H1 (cell line): ENCODE measurements at regions not wholly inside any gene's neighbourhood (a gene's known extent, or its start where the extent isn't known, plus 50 kb on each side); places are given as distances from the start of the nearest gene placed in this dataset.

Experiments used
- CTCF ChIA-PET: fragments of 300-600 bp; sonication (Branson Sonifier 250); formaldehyde crosslinking; loops from one replicate; lab custom pipeline; 2021; ENCODE audit not compliant: partially characterized antibody; lab: Charles Lee
- POLR2A ChIA-PET: fragments of 300-600 bp; sonication (Branson Sonifier 250); formaldehyde crosslinking; loops from one replicate; lab custom pipeline; 2021; ENCODE audit warnings: inconsistent platforms; ENCODE audit not compliant: partially characterized antibody; lab: Charles Lee
- DNase-seq, 2 experiments: peaks; one replicate each; pipeline versions ENCODE4 v3.0.0 to v3.0.0-alpha.2; 2010 to 2022; ENCODE audit warnings: low spot score in 2 of 2, low read depth in 1 of 2, mixed read lengths in 1 of 2
- FAIRE-seq: peaks from 2 replicates; lab custom pipeline; 2011; peaks lifted over from hg19 to GRCh38; lab: Jason Lieb, UNC
- H2AFZ ChIP-seq: 2 replicates; pipeline ENCODE4 v1.8.1; 2012; ENCODE audit warnings: low read length, inconsistent platforms
- H2AK5ac ChIP-seq: 2 replicates; pipeline ENCODE4 v1.6.1; 2013; ENCODE audit warnings: low read depth, low read length
- H2BK120ac ChIP-seq: replicated peaks from 2 replicates; pipeline ENCODE3; 2013; ENCODE audit warnings: low read depth, low read length, inconsistent platforms
- H2BK12ac ChIP-seq: 2 replicates; pipeline ENCODE4 v1.6.1; 2013; ENCODE audit warnings: low read depth, low read length
- H2BK15ac ChIP-seq: 2 replicates; pipeline ENCODE4 v1.6.1; 2013; ENCODE audit warnings: low read length
- H2BK20ac ChIP-seq: 2 replicates; pipeline ENCODE4 v1.6.1; 2013; ENCODE audit warnings: low read length
- H2BK5ac ChIP-seq: 2 replicates; pipeline ENCODE4 v1.6.1; 2013; ENCODE audit warnings: low read depth, low read length
- H3K14ac ChIP-seq: 2 replicates; pipeline ENCODE4 v1.6.1; 2013; ENCODE audit warnings: inconsistent platforms; ENCODE audit not compliant: insufficient read length
- H3K18ac ChIP-seq: 2 replicates; pipeline ENCODE4 v1.6.1; 2013; ENCODE audit warnings: low read length; ENCODE audit errors: extremely low read depth
- H3K23ac ChIP-seq: 2 replicates; pipeline ENCODE4 v1.6.1; 2013; ENCODE audit warnings: inconsistent platforms; ENCODE audit not compliant: insufficient read length
- H3K23me2 ChIP-seq: 2 replicates; pipeline ENCODE4 v1.6.1; 2013; ENCODE audit warnings: low read depth, low read length
- H3K27ac ChIP-seq: 2 replicates; pipeline ENCODE4 v1.6.1; 2011; ENCODE audit warnings: low read depth, low read length, inconsistent platforms
- H3K27me3 ChIP-seq, 4 experiments: replicated peaks in 1 of 4; 1 replicate in 1 of 4; 2 replicates in 3 of 4; pipeline versions ENCODE4 v1.6.1 to v1.8.1; 2011 to 2013; ENCODE audit warnings: low read length in 3 of 4, mild to moderate bottlenecking in 3 of 4, inconsistent platforms in 2 of 4, mixed read lengths in 2 of 4, moderate library complexity in 1 of 4; ENCODE audit not compliant: control insufficient read depth in 3 of 4, insufficient read depth in 3 of 4; ENCODE audit errors: extremely low read depth in 1 of 4
- H3K36me3 ChIP-seq, 4 experiments: 2 replicates each; pipeline versions ENCODE4 v1.6.1 to v1.8.1; 2011 to 2013; ENCODE audit warnings: mild to moderate bottlenecking in 4 of 4, low read length in 3 of 4, moderate library complexity in 2 of 4, control low read depth in 1 of 4, inconsistent platforms in 1 of 4; ENCODE audit not compliant: insufficient read depth in 4 of 4, control insufficient read depth in 2 of 4
- H3K4ac ChIP-seq: replicated peaks from 2 replicates; pipeline ENCODE3; 2013; ENCODE audit warnings: low read length, low read depth, mixed read lengths, inconsistent platforms; ENCODE audit not compliant: insufficient read length
- H3K4me1 ChIP-seq, 4 experiments: replicated peaks in 1 of 4; 1 replicate in 1 of 4; 2 replicates in 3 of 4; pipeline versions ENCODE4 v1.6.1 to v1.8.1; 2011 to 2013; ENCODE audit warnings: low read length in 3 of 4, inconsistent platforms in 2 of 4, mixed read lengths in 1 of 4; ENCODE audit not compliant: insufficient read depth in 4 of 4, control insufficient read depth in 3 of 4
- H3K4me2 ChIP-seq, 2 experiments: 2 replicates each; pipeline versions ENCODE4 v1.6.1 to v1.8.1; 2011 to 2013; ENCODE audit warnings: low read depth in 2 of 2, low read length in 2 of 2, control low read depth in 1 of 2, inconsistent platforms in 1 of 2, mild to moderate bottlenecking in 1 of 2; ENCODE audit not compliant: insufficient read depth in 1 of 2
- H3K4me3 ChIP-seq, 4 experiments: fragments of 200-600, 300-600 bp in 1 of 4; sonication (generic), shearing (Covaris generic), sonication (Bioruptor Twin) in 1 of 4; 2 replicates each; pipeline versions ENCODE4 v1.5.1 to v1.8.1; 2011 to 2016; ENCODE audit warnings: low read length in 4 of 4, low read depth in 3 of 4, control low read depth in 2 of 4, inconsistent platforms in 2 of 4, mild to moderate bottlenecking in 2 of 4, mixed read lengths in 1 of 4, moderate library complexity in 1 of 4; ENCODE audit not compliant: insufficient read depth in 2 of 4; ENCODE audit errors: extremely low read depth in 1 of 4
- H3K56ac ChIP-seq: replicated peaks from 2 replicates; pipeline ENCODE3; 2013; ENCODE audit warnings: low read depth, mild to moderate bottlenecking, mixed read lengths, low read length, inconsistent platforms; ENCODE audit not compliant: insufficient read length
- H3K79me1 ChIP-seq: 2 replicates; pipeline ENCODE4 v1.6.1; 2013; ENCODE audit warnings: low read depth, low read length, control low read depth
- H3K79me2 ChIP-seq, 2 experiments: 2 replicates each; pipeline versions ENCODE4 v1.6.1 to v1.8.1; 2012 to 2013; ENCODE audit warnings: low read length in 2 of 2, mild to moderate bottlenecking in 2 of 2, inconsistent platforms in 1 of 2; ENCODE audit not compliant: insufficient read depth in 2 of 2, control insufficient read depth in 1 of 2
- H3K9ac ChIP-seq, 4 experiments: replicated peaks in 1 of 4; 1 replicate in 1 of 4; 2 replicates in 3 of 4; pipeline versions ENCODE4 v1.6.1 to v1.8.1; 2011 to 2013; ENCODE audit warnings: low read depth in 3 of 4, low read length in 3 of 4, control low read depth in 2 of 4, mild to moderate bottlenecking in 2 of 4, moderate library complexity in 2 of 4, inconsistent platforms in 1 of 4; ENCODE audit errors: extremely low read depth in 1 of 4
- H3K9me3 ChIP-seq, 2 experiments: 2 replicates each; pipeline versions ENCODE4 v1.6.1 to v1.8.1; 2012 to 2013; ENCODE audit warnings: mild to moderate bottlenecking in 2 of 2, moderate library complexity in 2 of 2, control low read depth in 1 of 2, inconsistent platforms in 1 of 2, low read depth in 1 of 2, low read length in 1 of 2, mixed read lengths in 1 of 2; ENCODE audit not compliant: insufficient read depth in 2 of 2
- H4K20me1 ChIP-seq, 2 experiments: replicated peaks in 1 of 2; 2 replicates each; pipeline versions ENCODE3 to v1.8.1; 2011 to 2013; ENCODE audit warnings: inconsistent platforms in 2 of 2, low read length in 2 of 2, mild to moderate bottlenecking in 1 of 2; ENCODE audit not compliant: insufficient read depth in 2 of 2, control insufficient read depth in 1 of 2
- H4K5ac ChIP-seq: 2 replicates; pipeline ENCODE4 v1.6.1; 2013; ENCODE audit warnings: low read length, low read depth, mixed read lengths, inconsistent platforms; ENCODE audit not compliant: insufficient read length
- H4K8ac ChIP-seq: 2 replicates; pipeline ENCODE4 v1.8.0; 2013; ENCODE audit warnings: mild to moderate bottlenecking, moderate library complexity, low read length, inconsistent platforms; ENCODE audit not compliant: insufficient read depth; ENCODE audit errors: extremely low read depth
- H4K91ac ChIP-seq: replicated peaks from 2 replicates; pipeline ENCODE3; 2013; ENCODE audit warnings: low read length, mixed read lengths, inconsistent platforms; ENCODE audit not compliant: insufficient read length
- ATF2 ChIP-seq: IDR thresholded peaks from 2 replicates; pipeline ENCODE4 v1.6.1; 2012; ENCODE audit warnings: low read length, inconsistent platforms
- CBX5 ChIP-seq: fragments of 300-800, 300-1000 bp; sonication (generic); IDR thresholded peaks from 2 replicates; pipeline ENCODE4 v1.7.1; 2016; ENCODE audit warnings: antibody characterized with exemption, low read length, low read depth
- CTBP2 ChIP-seq: IDR thresholded peaks from 2 replicates; pipeline ENCODE4 v1.7.0; 2011; ENCODE audit warnings: borderline replicate concordance, mild to moderate bottlenecking, moderate library complexity, mixed read lengths, low read length; ENCODE audit not compliant: insufficient read depth, insufficient read length
- CTCF ChIP-seq, 3 experiments: IDR thresholded peaks; 1 replicate in 2 of 3; 2 replicates in 1 of 3; pipeline versions ENCODE4 v1.5.1 to v1.6.1; 2011; ENCODE audit warnings: low read length in 3 of 3, mild to moderate bottlenecking in 3 of 3, inconsistent platforms in 2 of 3, low read depth in 1 of 3, moderate library complexity in 1 of 3; ENCODE audit not compliant: insufficient read depth in 1 of 3; ENCODE audit errors: control extremely low read depth in 1 of 3
- HDAC2 ChIP-seq, 2 experiments: fragments of 300-600 bp in 1 of 2; sonication (generic) in 1 of 2; IDR thresholded peaks; 2 replicates each; pipeline ENCODE4 v1.6.1; 2011 to 2012; ENCODE audit warnings: low read depth in 2 of 2, low read length in 2 of 2, mild to moderate bottlenecking in 2 of 2, moderate library complexity in 2 of 2, borderline replicate concordance in 1 of 2, inconsistent platforms in 1 of 2
- JUND ChIP-seq: IDR thresholded peaks from 2 replicates; pipeline ENCODE4 v1.6.1; 2011; ENCODE audit warnings: mild to moderate bottlenecking, improper control_type of control experiment, low read length
- NANOG ChIP-seq: IDR thresholded peaks from 2 replicates; pipeline ENCODE4 v1.6.1; 2011; ENCODE audit warnings: low read length, low read depth, mild to moderate bottlenecking, inconsistent platforms; ENCODE audit not compliant: insufficient read depth, poor library complexity, severe bottlenecking
- SP4 ChIP-seq: IDR thresholded peaks from 2 replicates; pipeline ENCODE4 v1.6.1; 2012; ENCODE audit warnings: low read length, inconsistent platforms
- TBP ChIP-seq: IDR thresholded peaks from 2 replicates; pipeline ENCODE4 v1.6.1; 2011; ENCODE audit warnings: low read depth, low read length, improper control_type of control experiment
- WGBS, 2 experiments: shearing (Covaris generic) in 1 of 2; methylation state at CpG; one replicate each; pipeline versions ENCODE4 v1.1.6 to v1.1.7; 2013 to 2015; ENCODE audit warnings: low lambda C conversion rate in 2 of 2, mixed read lengths in 2 of 2, inconsistent platforms in 1 of 2, low coverage in 1 of 2, missing lambda C conversion rate in 1 of 2; ENCODE audit not compliant: insufficient replicate concordance in 2 of 2, insufficient coverage in 1 of 2, insufficient read length in 1 of 2; ENCODE audit errors: extremely low coverage in 1 of 2, missing lambda C conversion rate in 1 of 2; 5-methylcytosine and 5-hydroxymethylcytosine counted together

- H2BK15ac ChIP-seq: no peak overlapping the region
- H3K23ac ChIP-seq: no peak overlapping the region
- no peaks in the 10 kb centered on the region; the same call in 1 of the 2 replicates for H3K23me2 ChIP-seq
- H3K9me3 ChIP-seq: peaks cover 0 to 4% of the 10 kb centered on the region in 2 experiments; a peak in 1 of 4 replicates
- peak overlapping the region; percentile 36; the same call in 1 of the 2 replicates for H4K8ac ChIP-seq
- no peak overlapping the region for H3K4ac ChIP-seq
- peaks cover 4% of the 10 kb centered on the region; the same call in 1 of the 2 replicates for H3K79me1 ChIP-seq
- H3K14ac ChIP-seq: no peak overlapping the region
- H3K27me3 ChIP-seq: no peaks in the 10 kb centered on the region
- no peaks in the 10 kb centered on the region for H4K20me1 ChIP-seq
- ChIA-PET CTCF (interaction anchor here (0.5 to 1.2 kb wide), 2 partner anchors 27 to 573 kb away, joined by 3 read pairs; no protein-coding TSS in a partner anchor), POLR2A (no interaction called here)
- H3K4me2 ChIP-seq: no peak overlapping the region
- H3K4me1 ChIP-seq: peaks cover 1 to 4% (median 3%) of the 10 kb centered on the region in 4 experiments; a peak in 4 of 7 replicates
- H2AFZ ChIP-seq: no peak overlapping the region
- no peak overlapping the region for H4K5ac ChIP-seq
- H2BK120ac ChIP-seq: no peak overlapping the region
- no peak overlapping the region for H3K27ac ChIP-seq
- no peak overlapping the region for H3K9ac ChIP-seq
- H3K56ac ChIP-seq: no peak overlapping the region
- H2BK20ac ChIP-seq: no peak overlapping the region
- H3K36me3 ChIP-seq: no peaks in the 10 kb centered on the region
- H2AK5ac ChIP-seq: 0 out of 2 replicates have a peak overlapping the region, but pooled peaks have one; percentile 21
- DNase-seq: no peak
- peaks cover 0 to 72% of the 10 kb centered on the region in 2 experiments; a peak in 2 of 4 replicates for H3K79me2 ChIP-seq
- FAIRE-seq: no peak
- H4K91ac ChIP-seq: no peak overlapping the region
- no peak overlapping the region for H3K18ac ChIP-seq
- no peak overlapping the region for H3K4me3 ChIP-seq
- no peak overlapping the region for H2BK12ac ChIP-seq
- H2BK5ac ChIP-seq: no peak overlapping the region
- 78% methylated on average over 3 of the region's 3 CpGs; no CpG with 5 or more reads in 1 of the 2 experiments for WGBS, 2 experiments
- TF ChIP-seq CTCF (IDR thresholded peaks at IDR 0.05; ENCODE audit: control extremely low read depth in 1 of 3, insufficient read depth in 1 of 3, low read depth in 1 of 3, low read length in 3 of 3): no peak
- TF ChIP-seq JUND: no peak
- TF ChIP-seq CBX5: no peak
- TF ChIP-seq CTBP2: no peak
- TF ChIP-seq ATF2: no peak
- TF ChIP-seq TBP: no peak
- no peak for TF ChIP-seq NANOG
- TF ChIP-seq HDAC2 (IDR thresholded peaks at IDR 0.05; ENCODE audit: borderline replicate concordance in 1 of 2, low read depth in 2 of 2, low read length in 2 of 2): no peak
- no peak for TF ChIP-seq SP4
Measured at GRCh38 chr14:71411738-71412137, 504.5 kb downstream of the PCNX1 start.
